ENCODE measurements at regions not wholly inside any gene's neighbourhood (a gene's known extent, or its start where the extent isn't known, plus 50 kb on each side); places are given as distances from the start of the nearest gene placed in this dataset.

DNA sequence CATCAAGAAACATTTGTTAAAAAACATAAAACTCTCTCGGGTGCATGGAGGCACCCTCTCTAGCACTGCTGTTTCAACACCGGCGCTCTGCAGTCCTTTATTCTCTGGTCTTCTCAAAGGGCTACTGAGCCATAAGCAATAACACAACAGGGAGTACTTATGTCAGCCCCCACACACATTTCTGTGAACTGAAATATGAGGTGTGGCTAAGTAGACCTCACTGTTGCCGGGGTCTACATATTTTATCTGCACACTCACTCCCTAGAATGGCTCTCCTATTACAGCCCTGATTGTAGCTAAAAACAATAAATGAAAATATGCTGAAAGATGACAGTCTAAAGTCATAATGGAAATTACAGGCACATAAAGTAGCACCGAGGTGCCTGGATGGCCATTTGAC lies 235.1 kb downstream of the GRB14 start:
- no peak for TF ChIP-seq CTCF (IDR thresholded peaks at IDR 0.05; ENCODE audit: low read depth, low read length)
- no peak for DNase-seq
- Histone ChIP-seq H3K27ac (no peak overlapping the region), H3K9me3 (ENCODE audit: severe bottlenecking) (no peaks in the 10 kb centered on the region), H3K27me3 (ENCODE audit: insufficient read depth, low read depth, severe bottlenecking) (no peaks in the 10 kb centered on the region), H3K36me3 (no peaks in the 10 kb centered on the region), H3K4me3 (ENCODE audit: low read depth, low read length) (no peak overlapping the region)

GRCh38 chr2:164384434-164384833 lies 236.8 kb downstream of the GRB14 start:
- H3K4me3 ChIP-seq (ENCODE audit: low read depth, low read length) = no peak overlapping the region
- H3K27ac ChIP-seq = no peak overlapping the region
- no peaks in the 10 kb centered on the region for H3K27me3 ChIP-seq (ENCODE audit: insufficient read depth, low read depth, severe bottlenecking)
- no peak for DNase-seq
- H3K9me3 ChIP-seq (ENCODE audit: severe bottlenecking) = no peaks in the 10 kb centered on the region
- TF ChIP-seq CTCF (IDR thresholded peaks at IDR 0.05; ENCODE audit: low read depth, low read length) = no peak
- H3K36me3 ChIP-seq = no peaks in the 10 kb centered on the region

- no peak for TF ChIP-seq CTCF (IDR thresholded peaks at IDR 0.05; ENCODE audit: low read depth, low read length)
- DNase-seq = no peak
- no peaks in the 10 kb centered on the region for H3K27me3 ChIP-seq (ENCODE audit: insufficient read depth, low read depth, severe bottlenecking)
Measured at GRCh38 chr2:164371916-164372315, 249.4 kb downstream of the GRB14 start.

GRCh38 chr2:164369366-164369765 lies 251.9 kb downstream of the GRB14 start:
- Histone ChIP-seq H3K9me3 (ENCODE audit: severe bottlenecking) (peaks cover 8% of the 10 kb centered on the region), H3K36me3 (no peaks in the 10 kb centered on the region), H3K4me3 (ENCODE audit: low read depth, low read length) (no peak overlapping the region), H3K27me3 (ENCODE audit: insufficient read depth, low read depth, severe bottlenecking) (no peaks in the 10 kb centered on the region), H3K27ac (no peak overlapping the region)
- no peak for TF ChIP-seq CTCF (IDR thresholded peaks at IDR 0.05; ENCODE audit: low read depth, low read length)
- DNase-seq = no peak

More at GRCh38 chr2:164371916-164372315, 249.4 kb downstream of the GRB14 start:
- H3K27ac ChIP-seq = no peak overlapping the region
- no peaks in the 10 kb centered on the region for H3K36me3 ChIP-seq
- no peak overlapping the region for H3K4me3 ChIP-seq (ENCODE audit: low read depth, low read length)
- H3K9me3 ChIP-seq (ENCODE audit: severe bottlenecking) = peaks cover 8% of the 10 kb centered on the region

DNA sequence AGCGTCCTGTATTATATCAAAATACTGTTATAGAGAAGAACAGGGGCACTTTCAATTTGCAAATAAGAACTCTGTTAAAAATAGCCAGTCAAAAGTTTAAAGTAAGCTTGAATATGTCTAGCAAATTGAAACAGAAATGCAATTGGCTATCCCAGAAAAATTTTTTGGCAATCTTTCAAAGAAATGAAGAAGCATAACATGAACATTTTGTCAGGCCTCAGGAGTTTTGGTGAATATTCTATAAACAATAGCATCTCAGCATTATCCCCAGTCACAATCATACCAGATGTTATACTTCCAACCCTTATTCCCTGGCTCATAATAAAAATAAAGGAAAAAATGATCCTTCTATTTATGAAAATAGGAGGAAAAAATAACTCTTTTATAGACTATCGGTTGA lies 252.4 kb downstream of the GRB14 start:
- no peak for DNase-seq

More for the DNA sequence above, 252.4 kb downstream of the GRB14 start:
- TF ChIP-seq CTCF (IDR thresholded peaks at IDR 0.05; ENCODE audit: low read depth, low read length) = no peak
- Histone ChIP-seq H3K27ac (no peak overlapping the region), H3K9me3 (ENCODE audit: severe bottlenecking) (peaks cover 8% of the 10 kb centered on the region), H3K36me3 (no peaks in the 10 kb centered on the region), H3K4me3 (ENCODE audit: low read depth, low read length) (no peak overlapping the region), H3K27me3 (ENCODE audit: insufficient read depth, low read depth, severe bottlenecking) (no peaks in the 10 kb centered on the region)

Data from WERI-Rb-1 (cell line).